ENCODE measurements at regions not wholly inside any gene's neighbourhood (a gene's known extent, or its start where the extent isn't known, plus 50 kb on each side); places are given as distances from the start of the nearest gene placed in this dataset.

- no peak for DNase-seq (ENCODE audit: low read depth)
- no peak overlapping the region for H3K4me3 ChIP-seq (ENCODE audit: low read length)
- no peak for TF ChIP-seq CTCF (conservative IDR thresholded peaks at IDR 0.05; ENCODE audit: low read depth, low read length)
Measured at GRCh38 chr3:166488977-166489672, 651.9 kb upstream of the BCHE start.

- no peak for TF ChIP-seq CTCF (conservative IDR thresholded peaks at IDR 0.05; ENCODE audit: low read depth, low read length)
Measured at GRCh38 chr3:166484470-166484869, 647.2 kb upstream of the BCHE start.

DNA sequence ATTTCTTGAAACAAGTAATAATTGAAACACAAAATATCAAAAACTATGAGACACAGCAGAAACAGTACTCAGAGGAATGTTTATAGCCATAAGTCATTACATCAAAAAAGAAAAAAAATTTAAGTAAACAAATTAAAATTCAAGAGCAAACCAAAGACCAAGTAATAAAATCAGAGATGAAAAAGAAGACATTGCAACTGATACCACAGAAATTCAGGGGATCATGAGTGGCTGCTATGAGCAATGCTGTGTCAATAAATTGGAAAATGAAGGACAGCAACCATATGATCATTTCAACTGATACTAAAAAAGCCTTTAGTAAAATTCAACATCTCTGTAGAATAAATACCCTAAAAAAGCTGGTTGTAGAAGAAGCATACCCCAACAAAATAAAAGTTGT is 644.1 kb upstream of the BCHE start:
- TF ChIP-seq CTCF (conservative IDR thresholded peaks at IDR 0.05; ENCODE audit: low read depth, low read length): no peak
- DNase-seq (ENCODE audit: low read depth): no peak
- H3K4me3 ChIP-seq (ENCODE audit: low read length): no peak overlapping the region

More at GRCh38 chr3:166484470-166484869, 647.2 kb upstream of the BCHE start:
- no peak overlapping the region for H3K4me3 ChIP-seq (ENCODE audit: low read length)
- no peak for DNase-seq (ENCODE audit: low read depth)

- H3K4me3 ChIP-seq (ENCODE audit: low read length): no peak overlapping the region
- DNase-seq (ENCODE audit: low read depth): no peak
- no peak for TF ChIP-seq CTCF (conservative IDR thresholded peaks at IDR 0.05; ENCODE audit: low read depth, low read length)
Measured at GRCh38 chr3:166478356-166478755, 641.1 kb upstream of the BCHE start.

- H3K4me3 ChIP-seq (ENCODE audit: low read length): no peak overlapping the region
- no peak for TF ChIP-seq CTCF (conservative IDR thresholded peaks at IDR 0.05; ENCODE audit: low read depth, low read length)
- no peak for DNase-seq (ENCODE audit: low read depth)
Measured at GRCh38 chr3:166473501-166473900, 636.3 kb upstream of the BCHE start.

GRCh38 chr3:166472015-166472414 is 634.8 kb upstream of the BCHE start:
- DNase-seq (ENCODE audit: low read depth): no peak
- no peak overlapping the region for H3K4me3 ChIP-seq (ENCODE audit: low read length)

More at GRCh38 chr3:166472015-166472414, 634.8 kb upstream of the BCHE start:
- TF ChIP-seq CTCF (conservative IDR thresholded peaks at IDR 0.05; ENCODE audit: low read depth, low read length): no peak
